NCI-H748 (cell line): ENCODE measurements at regions not wholly inside any gene's neighbourhood (a gene's known extent, or its start where the extent isn't known, plus 50 kb on each side); places are given as distances from the start of the nearest gene placed in this dataset.
"Not testable (repeated sequence)": the region's sequence is repeated elsewhere in the genome, so short reads cannot be mapped to it uniquely, and the experiment has no call there.

Experiments
- DNase-seq: peaks from one replicate; lab custom pipeline; 2025; ENCODE audit not compliant: unreplicated experiment; lab: John Stamatoyannopoulos, UW

DNA sequence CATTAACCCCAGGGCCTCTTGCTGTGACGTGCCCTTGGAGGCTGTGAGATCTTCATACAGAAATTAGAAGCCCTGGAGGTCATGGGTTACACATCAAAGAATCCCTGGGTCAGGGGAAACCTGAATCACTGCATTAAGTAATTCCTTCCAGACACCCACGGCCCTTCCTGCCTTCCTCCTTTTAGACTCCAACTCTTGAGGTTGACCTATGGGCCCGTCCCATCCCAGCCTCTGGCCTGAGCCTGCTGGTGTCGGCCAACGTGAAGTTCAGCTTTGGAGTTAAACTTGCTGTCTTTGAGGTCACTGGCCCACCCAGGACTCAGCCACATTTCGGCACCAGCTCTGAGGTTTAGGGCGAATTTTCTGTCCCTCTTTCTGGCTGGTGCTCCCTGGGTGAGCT lies 198.3 kb downstream of the ACKR3 start:
- DNase-seq = no peak

DNA sequence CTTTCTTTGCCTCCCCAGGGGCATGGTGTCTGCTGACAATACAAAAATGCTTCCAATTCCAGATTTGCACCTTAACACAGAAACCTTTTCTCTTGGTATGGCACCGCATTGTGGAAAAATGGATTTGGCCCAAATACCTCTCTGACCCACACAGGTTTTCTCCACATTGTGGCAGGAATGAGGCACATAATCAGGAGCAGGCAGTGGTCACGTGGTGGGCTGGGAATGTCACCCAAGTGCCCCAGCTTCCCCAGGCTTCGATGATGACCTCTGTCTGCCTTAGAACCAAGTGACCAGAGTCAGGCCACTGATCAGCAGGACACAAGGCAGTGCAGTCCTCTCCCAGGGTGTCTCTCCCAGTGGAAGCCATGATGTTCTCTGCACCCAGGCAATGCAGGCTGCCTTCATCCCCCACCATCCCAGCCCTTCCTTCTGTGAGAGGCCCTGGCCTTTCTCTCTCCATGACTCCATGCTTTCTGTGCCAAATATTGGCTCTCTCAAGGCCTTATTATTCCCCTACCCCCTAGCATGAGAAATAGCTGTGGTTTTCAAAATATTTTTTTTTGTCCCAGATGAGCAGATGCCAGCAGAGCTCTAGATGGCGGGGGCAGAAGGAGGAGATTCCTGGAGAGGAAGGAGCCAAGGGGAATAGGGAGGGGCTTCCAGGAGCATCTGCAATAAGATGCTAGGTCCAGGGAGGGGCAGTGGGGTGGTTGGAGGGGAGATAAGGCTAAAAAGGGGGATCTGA lies 198.9 kb downstream of the ACKR3 start:
- no peak for DNase-seq

DNA sequence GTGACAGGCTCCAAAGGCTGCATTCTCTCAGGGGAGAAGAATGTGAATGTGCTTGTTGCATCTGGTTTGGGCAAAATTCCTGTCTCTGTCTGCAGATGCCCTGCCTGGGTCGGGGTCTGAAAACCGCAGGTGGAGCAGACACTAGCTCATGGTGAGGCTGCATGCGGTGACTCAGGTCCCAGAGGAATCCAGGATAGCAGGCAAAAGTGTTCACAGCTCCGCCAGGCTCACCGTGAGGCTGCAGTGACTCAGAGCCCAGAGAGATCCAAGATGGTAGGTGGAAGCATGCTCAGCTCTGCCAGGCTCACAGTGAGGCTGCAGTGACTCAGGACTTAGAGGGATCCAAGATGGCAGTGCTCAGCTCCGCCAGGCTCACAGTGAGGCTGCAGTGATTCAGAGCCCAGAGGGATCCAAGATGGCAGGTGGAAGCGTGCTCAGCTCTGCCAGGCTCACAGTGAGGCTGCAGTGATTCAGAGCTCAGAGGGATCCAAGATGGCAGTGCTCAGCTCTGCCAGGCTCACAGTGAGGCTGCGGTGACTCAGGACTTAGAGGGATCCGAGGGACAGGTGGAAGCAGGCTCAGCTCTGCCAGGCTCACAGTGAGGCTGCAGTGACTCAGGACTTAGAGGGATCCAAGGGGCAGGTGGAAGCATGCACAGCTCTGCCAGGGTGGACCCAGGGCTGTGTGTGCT lies 200.5 kb downstream of the ACKR3 start:
- no peak for DNase-seq

DNA sequence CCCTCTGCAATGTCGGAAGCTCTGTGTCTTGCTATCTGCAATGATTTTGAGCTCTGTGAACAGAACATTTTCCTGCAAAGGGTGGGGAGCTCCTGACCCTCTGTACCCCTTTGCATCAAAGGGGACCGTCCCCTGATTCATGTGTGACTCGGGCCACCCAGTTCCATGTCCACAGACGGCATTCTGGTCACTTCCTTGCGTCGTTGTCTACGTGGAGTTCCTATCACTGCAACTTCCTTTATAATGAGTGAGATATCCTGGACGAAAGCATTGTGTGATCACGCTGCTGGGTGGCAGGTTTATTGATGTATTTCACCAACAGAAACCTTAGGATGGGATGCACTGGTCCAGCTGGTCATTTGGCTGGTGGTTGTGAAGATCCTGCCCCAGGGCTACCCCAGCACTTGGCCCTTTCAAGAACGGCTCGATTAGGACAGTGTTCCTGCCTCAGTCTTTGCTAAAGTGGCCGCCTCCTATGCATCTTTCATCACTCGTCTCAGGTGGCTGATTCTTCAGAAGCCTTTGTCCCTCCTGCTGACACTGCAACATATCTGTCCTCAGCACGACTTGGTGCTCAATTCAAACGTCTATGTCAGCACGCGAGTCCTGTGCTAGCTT lies 202.7 kb downstream of the ACKR3 start:
- DNase-seq = no peak

DNA sequence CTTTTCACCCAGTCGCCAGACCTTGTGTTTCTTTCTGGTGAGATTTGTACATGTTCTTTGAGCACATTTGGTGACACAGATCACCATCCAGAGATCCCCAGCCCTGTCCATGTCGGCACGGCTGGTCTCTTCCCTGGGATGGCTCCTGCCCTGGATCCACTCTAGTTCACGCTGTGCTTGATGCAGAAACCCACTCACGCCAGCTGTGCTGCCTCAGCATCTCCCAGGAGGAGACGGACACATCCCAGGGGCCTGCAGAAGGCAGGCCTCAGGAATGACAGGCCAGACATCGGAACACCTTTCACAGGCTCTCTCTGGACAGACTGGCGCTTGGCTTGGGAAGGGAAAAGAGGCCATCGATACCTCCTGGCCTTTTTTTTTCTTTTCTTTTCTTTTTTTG lies 203.6 kb downstream of the ACKR3 start:
- DNase-seq = no peak

DNA sequence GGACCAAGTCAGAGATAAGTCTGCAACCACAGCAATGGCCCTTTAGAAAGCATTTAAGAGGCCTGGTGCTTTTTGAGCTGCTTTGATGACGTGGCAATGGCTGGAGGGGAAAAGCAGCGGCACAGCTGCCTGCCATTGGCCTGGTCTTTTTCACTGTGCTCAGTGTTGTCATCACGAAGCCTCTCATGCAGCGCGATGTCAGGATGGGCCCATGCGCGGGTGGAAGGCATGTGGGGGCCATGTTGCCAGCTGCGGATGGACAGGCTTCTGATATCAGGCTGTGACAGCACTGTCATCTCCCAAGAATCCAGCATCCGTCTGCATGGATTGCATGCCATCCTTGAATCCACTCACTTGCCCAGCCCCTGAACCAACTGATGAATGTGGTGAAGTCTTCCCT lies 204.5 kb downstream of the ACKR3 start:
- DNase-seq = no peak

DNA sequence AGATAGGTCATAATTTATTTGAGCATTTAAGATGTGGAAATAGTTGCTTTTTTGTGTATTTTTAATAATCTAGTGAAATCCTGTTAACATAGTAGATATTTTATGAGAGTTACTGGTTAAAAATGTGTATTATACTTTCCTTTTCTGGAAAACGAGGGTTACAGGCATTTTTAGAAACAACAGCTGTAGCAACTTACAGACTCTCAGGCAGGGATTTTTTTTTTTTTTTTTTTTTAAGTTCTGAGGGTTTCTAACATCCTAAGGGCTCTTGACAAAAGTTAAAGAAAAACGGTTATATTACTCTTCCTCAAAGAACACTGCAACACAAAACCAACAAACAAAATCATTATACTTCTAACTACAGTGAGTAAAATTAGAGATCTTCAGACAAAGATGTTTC lies 205.9 kb downstream of the ACKR3 start:
- DNase-seq = no peak

DNA sequence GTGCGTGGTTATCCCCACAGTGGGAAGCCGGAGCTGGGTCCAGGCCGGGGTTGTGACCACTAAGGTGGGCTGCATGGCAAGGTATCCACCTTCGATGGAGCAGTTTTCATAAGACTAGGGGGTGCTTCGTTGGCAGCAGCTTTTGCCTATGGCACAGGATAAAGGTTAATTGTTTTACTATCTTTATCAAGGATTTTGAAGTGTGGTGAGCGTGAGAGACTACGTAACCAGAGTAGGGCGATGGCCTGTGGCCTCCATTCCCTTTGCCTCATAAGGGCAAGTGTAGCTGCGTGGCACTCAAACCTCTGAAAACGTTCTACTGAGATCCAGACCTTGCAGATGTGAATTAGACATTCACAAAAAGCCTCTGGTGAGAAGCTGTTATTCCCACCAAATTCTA lies 206.6 kb downstream of the ACKR3 start:
- DNase-seq = no peak

DNA sequence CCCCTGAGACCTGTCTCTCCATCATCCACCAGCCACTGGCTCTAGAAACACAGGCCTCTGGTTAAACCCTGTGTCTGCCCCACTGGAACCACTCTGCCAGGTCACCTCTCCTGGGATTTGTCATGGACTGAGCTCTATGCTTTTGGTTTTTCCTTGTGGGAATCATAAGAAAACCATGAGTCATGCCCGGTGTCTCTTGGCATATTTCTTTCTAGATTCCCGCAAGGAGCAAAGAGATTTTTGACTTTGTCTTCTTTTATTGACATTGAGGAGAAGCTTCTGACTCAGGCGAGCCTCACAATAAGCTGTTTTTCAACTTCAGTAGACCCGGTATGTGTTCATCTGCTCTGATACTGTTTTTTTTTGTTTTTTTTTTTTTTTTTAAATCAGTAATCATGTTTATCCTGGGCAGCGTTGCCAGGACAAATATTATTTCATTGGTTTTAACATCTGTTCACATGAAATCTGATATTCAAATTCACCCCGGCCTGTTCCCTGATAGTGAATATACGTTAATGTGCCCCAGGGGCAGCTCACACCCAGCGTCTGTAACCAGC lies 207.1 kb downstream of the ACKR3 start:
- peak; percentile 22 for DNase-seq

DNA sequence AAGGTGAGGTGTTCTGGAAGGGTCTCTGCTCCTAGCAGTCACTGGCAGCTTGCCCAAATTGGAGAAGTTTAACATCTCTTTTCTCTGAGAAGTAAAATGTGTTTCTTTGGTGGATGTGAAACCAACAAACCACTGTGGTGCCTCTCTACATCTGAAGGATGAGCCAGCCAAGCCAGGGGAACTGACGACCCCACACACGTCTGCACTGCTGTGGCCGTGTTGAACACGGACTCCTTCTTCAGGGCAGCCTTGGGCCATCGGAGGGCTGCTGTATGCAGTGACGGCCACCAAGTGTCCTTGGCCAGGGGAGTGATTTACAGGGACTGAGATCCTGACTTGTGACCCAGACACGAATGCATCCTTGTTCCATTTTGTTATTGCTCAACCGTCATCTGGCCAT lies 207.8 kb downstream of the ACKR3 start:
- DNase-seq = no peak

DNA sequence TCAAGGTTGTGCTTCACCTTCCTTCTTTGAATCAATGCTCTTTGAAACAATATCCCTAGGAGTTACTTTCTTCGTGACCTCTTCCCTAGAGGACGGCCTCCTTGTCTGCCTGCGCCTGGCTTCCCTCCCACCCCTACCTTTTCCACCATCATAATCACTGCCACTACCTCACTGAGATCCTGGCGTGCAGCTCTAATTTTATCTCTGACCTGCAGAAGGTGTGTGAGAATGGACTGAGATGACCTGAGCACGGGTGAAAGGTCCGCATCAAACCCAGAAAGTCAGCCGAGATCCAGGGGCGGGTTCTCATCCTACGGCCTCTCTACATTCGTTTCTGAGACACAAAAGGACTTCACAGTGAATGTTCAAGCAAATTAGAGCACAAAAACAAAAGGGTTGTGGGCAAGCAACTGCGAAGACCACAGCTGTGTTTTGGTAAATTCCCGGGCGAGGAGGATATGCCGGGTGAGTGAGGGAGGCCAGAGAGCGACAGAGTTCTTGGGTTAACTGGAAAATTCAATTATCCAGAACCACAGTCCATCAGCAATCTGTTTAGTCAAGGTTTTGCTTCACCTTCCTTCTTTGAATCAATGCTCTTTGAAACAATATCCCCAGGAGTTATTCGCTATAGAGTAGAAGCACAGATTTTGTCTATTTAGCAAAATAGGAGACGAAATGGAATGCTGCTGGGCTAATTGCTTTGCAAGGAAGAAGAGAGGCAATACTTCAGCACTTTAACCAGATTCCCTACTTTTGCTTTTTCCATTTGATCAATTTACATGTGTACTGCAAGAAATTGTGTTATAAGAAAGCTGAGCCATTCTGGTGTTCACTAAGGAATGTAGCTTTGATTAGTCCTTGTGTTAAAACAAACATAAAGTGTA lies 212.6 kb downstream of the ACKR3 start:
- no peak for DNase-seq

DNA sequence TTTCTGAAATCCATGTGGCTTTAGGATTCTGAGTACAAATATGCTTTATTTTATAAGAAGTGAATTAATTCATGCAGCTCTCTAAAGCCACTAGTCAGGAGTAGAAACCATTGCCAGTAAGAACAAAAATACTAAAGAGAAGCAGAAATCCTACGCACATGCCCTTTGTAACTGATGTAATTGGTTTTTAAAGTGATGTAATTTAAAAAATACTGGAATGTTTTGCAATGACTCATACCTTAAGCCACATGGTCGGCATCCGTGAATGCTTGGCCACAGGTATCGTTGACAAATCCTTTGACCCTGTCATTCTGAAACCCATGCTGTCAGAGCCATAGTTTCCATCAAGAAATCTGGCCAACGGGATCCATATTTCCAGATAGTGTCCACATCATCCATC lies 213.3 kb downstream of the ACKR3 start:
- DNase-seq = peak; percentile 7

DNA sequence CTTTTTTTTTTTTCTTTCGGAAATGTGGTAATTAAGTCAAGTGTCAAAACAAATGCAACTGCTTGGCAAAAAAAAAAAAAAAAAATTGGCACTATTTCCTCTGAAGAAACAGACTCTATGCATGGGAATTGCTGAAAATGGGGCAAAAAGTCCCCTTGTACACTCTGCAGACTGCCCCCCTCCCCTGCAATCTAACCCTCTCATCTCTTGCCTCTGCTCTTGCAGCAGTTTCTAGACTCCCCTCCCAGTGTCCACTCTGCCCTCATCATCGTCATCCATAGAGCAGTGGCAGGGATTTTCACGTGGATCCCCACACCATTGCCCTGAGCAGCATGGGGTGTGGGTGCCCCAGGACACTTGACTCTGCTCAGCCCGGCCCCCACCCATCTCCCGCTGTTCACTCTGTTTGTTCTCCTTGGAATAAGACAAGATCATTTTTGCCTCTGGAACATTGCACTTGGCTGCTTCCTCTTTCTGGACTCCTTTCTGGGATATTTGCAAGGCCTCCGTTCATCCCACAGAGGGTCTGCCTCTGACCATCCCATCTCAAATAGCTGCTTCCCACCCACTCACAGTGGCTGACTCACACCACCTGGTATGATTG lies 213.9 kb downstream of the ACKR3 start:
- peak; percentile 33 for DNase-seq

DNA sequence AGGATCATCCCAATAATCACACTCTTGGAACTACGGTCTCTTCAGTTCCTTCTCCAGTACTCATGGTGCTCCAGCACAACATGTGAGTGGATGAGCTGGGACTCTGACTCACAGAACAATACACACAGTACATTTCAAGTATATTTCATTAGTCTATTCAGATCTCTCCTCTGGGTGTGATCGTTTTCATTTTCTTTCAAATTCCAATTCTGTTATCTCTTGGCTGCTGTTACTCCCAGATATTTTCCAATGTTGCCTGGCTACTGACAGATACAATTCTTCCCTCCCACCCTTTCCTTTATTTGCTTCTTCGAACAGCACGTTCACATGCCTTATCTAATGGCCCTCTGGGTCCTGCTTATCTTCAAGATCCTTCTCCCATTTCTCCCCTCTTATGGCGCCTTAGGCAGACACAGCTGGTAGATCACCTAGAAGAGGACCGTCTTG lies 216.0 kb downstream of the ACKR3 start:
- no peak for DNase-seq

DNA sequence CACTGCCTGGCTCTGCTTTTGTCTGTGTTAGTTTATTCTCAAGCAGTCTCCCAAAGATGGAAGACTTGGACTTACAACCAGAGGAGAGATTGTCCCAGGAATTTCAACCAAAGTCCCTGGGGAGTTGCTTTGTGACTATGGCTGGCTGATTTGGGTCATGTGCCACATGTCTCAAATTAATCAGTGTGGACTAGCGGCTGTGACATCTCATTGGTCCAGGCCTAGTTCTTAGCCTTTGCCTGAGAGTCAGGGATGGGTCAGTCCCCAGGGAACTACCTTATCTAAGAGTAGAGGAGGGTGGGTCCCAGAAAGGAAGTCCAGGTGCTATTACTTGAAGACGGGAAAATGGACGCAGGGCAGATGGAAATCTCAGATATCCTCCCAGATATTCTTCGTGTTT lies 217.1 kb downstream of the ACKR3 start:
- DNase-seq = no peak

DNA sequence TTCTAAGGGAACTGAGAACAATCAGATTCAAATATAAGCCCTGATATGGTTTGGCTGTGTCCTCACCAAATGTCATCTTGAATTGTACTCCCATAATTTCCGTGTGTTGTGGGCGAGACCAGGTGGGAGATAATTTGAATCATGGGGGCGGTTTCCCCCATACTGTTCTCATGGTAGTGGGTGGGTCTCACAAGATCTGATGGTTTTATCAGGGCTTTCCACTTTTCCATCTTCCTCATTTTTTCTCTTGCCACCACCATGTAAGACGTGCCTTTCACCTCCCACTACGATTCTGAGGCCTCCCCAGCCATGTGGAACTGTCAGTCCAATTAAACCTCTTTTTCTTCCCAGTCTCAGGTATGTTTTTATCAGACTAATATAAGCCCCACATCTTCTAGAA lies 217.8 kb downstream of the ACKR3 start:
- not testable (repeated sequence) for DNase-seq

DNA sequence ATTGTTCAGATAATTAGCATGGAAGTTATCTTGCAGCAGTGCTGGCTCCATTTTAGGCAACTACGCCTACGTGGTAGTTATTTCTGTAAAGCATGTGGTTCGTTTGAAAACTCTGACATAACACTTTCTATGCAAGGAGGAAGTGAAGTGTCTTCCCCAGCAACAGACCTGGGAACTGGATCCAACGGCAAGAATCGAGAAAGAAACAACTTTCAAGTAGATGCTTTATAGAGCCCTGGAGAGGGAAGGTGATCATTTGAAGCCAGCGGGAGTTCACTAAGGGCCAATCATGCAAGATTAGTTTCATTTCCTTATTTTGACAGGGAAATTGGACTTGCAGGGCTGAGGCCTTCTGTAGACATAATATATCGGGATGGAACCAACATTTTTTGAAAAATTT lies 218.3 kb downstream of the ACKR3 start:
- DNase-seq = no peak

DNA sequence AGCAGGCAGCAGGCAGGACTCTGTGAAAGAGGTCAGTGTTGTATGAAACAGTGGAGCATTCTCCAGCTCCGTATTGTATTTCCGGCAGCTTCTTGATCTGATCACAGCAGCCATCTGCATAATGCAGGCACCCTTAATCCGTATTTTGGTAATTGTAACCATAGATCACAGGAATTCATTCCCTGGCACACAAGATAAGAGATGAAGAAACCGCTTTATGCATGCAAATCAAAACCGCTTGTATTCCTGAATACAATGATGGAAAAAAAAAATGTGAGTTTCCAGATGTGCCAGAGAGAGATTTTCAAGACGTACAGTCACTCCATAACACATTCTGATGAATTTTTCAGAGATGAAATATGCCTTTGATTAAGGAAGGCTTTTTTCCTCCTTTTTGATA lies 221.3 kb downstream of the ACKR3 start:
- DNase-seq = no peak

DNA sequence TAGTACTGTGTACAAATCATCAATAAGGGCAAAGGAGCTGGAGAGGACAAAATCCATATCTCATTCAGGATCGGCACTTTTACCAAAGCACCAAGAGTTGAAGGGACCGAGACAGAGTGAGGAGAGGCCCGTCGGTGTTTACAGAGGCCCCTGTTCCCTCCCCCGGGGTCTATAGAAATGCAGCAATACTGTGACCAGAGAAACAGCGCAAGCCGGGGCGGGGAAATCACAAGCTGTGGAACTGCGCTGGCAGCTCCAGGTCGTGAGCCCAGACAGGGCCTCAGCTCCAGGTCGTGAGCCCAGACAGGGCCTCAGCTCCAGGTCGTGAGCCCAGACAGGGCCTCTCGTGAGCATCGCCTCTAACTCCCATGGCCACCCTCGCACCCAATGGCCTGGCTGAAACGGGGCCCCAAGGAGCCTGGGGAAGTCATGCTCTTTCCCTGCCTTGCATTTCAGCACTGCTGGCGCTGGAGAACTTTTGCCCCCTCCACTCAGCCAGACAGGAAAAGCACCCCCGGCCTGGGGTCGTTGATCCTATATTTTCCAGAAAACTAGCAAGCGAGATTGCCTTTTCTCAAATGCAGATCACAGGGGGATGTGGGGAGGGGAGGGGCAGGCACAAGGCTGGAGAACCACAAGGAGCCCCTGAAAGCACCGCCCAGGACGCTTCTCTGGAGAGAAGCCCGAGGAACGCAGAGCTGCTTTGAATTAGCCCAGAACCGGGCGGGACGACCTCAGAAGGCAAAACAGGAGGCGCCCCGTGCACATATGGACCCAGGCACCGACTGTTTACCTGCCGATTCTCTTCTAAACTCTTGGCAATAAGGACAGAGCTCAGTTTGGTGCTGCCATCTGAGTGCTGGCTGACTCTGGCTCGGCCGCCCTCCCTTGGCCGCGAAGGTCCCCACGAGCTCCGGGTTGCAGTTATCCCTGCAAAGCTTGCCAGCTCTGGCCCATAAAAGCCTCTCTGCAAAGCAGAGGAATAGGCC lies 223.7 kb downstream of the ACKR3 start:
- no peak for DNase-seq
